Psoas muscle (tissue), 7 donors: ENCODE measurements at regions not wholly inside any gene's neighbourhood (a gene's known extent, or its start where the extent isn't known, plus 50 kb on each side); places are given as distances from the start of the nearest gene placed in this dataset.

Experiments
- ATAC-seq, 4 donors: fragments of 200-7000 bp; cut with Tn5 transposase; one replicate each; pipeline ENCODE4 v1.9.1; 2020; ENCODE audit warnings: moderate library complexity in 3 of 4, mild to moderate bottlenecking in 2 of 4
- DNase-seq, 2 donors: peaks; one replicate each; pipeline ENCODE4 v3.0.0-alpha.2; 2020
- H3K27ac ChIP-seq: fragments of 200-600 bp; one replicate; pipeline ENCODE4 v1.8.0; 2022
- H3K27me3 ChIP-seq, 3 donors: fragments of 200-600 bp in 1 of 3; one replicate each; pipeline versions ENCODE4 v1.6.1 to v1.8.0; 2013 to 2022; ENCODE audit warnings: low read length in 2 of 3, mild to moderate bottlenecking in 2 of 3, moderate library complexity in 1 of 3; ENCODE audit not compliant: insufficient read depth in 3 of 3
- H3K36me3 ChIP-seq, 2 donors: fragments of 200-600 bp in 1 of 2; one replicate each; pipeline versions ENCODE4 v1.6.1 to v1.8.0; 2013 to 2022; ENCODE audit warnings: low read depth in 1 of 2, mild to moderate bottlenecking in 1 of 2, moderate library complexity in 1 of 2; ENCODE audit not compliant: insufficient read depth in 1 of 2
- H3K4me1 ChIP-seq: fragments of 200-600 bp; one replicate; pipeline ENCODE4 v1.8.0; 2022
- H3K4me3 ChIP-seq: fragments of 200-600 bp; one replicate; pipeline ENCODE4 v1.8.0; 2022; ENCODE audit warnings: mild to moderate bottlenecking
- H3K9me3 ChIP-seq: fragments of 200-600 bp; one replicate; pipeline ENCODE4 v1.8.0; 2022
- CTCF ChIP-seq: fragments of 200-600 bp; IDR thresholded peaks from one replicate; pipeline ENCODE4 v1.8.0; 2022; ENCODE audit warnings: antibody characterized with exemption
- WGBS, 3 donors: extraction: QIAGEN DNeasy Blood & Tissue Kit; methylation state at CpG; one replicate each; pipeline versions ENCODE4 v1.1.6 to v1.1.7; 2013; 5-methylcytosine and 5-hydroxymethylcytosine counted together
- intact Hi-C, 2 donors: fragments of 100-400 bp; cut with DNase I; formaldehyde crosslinking; loops; one replicate each; pipeline versions ENCODE4 v1.11.0 to v1.14.2; 2022
- donor health status: healthy with polysubstance abuse.
- donor health status: DM: no; HTN: no; CAD: no; lungs with moderate emphysema.
- donor health status: Bipolar disorder and iron deficiency.
- donor health status: healthy.
- donor health status: DM: yes; HTN: yes; CAD: no.
- donor health status: DM: no; HTN: no; CAD: no.
- donor health status: DM: yes; HTN: yes; CAD: no.

DNA sequence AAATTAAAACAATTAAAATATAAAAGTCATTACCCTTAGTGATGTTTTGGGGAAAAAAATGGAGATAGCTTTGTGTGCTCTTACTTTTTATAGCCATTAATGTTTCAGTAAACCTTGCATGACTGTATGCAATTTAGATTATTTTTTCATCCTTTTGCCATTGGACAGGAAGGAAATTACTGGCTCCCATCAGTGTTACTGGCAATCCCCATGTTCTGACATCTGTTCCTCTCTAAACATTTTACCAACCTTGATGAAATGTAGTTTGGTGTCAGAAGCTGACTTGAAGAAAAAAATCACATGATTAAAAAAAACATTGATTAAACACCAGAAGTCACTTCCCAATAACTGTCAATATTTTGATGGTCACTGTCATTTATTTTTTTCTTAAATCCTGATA lies 52.3 kb upstream of the ZNF536 start:
- H3K9me3 ChIP-seq = no peaks in the 10 kb centered on the region
- no peaks in the 10 kb centered on the region for H3K36me3 ChIP-seq
- TF ChIP-seq CTCF = no peak
- no peak for ATAC-seq
- intact Hi-C loops = no loop called here
- H3K4me1 ChIP-seq = no peaks in the 10 kb centered on the region
- peaks cover 0 to 6% (median 0%) of the 10 kb centered on the region in 3 donors for H3K27me3 ChIP-seq
- no peak overlapping the region for H3K4me3 ChIP-seq
- no peak overlapping the region for H3K27ac ChIP-seq
- no peak for DNase-seq

DNA sequence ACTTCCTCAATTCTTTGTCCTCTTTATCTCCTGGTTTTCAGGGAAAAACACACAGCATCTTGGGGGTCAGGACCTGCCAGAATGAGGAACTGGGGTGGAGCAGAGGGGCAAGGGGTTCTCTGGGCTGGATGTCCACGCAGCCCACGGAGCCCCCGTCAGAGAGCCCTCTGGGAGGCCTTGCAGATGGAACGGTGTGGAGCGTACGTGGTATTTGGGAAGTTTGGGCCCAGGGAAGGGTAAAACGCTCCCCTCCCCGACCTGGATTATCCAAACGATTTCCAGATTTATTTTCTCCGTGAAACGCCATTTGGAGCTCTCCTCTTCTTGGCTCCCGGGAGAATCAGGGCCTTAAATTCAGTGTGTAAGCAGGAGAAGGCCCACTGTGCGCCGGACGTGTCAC lies 51.7 kb upstream of the ZNF536 start:
- intact Hi-C loops = no loop called here
- whole genome bisulfite sequencing, 3 donors = 70% methylated on average over 15 of the region's 15 CpGs

GRCh38 chr19:30320916-30321315 lies 51.3 kb upstream of the ZNF536 start:
- ATAC-seq (no peak), DNase-seq (no peak)
- Histone ChIP-seq H3K36me3 (no peaks in the 10 kb centered on the region), H3K27ac (no peak overlapping the region), H3K9me3 (no peaks in the 10 kb centered on the region), H3K4me1 (no peaks in the 10 kb centered on the region), H3K4me3 (no peak overlapping the region), H3K27me3 (peaks cover 0 to 6% (median 0%) of the 10 kb centered on the region in 3 donors)
- TF ChIP-seq CTCF = no peak
- intact Hi-C loops = no loop called here
- WGBS, 3 donors = 82 to 86% (median 85%) methylated on average over 11 of the region's 11 CpGs

More for the DNA sequence above, 51.7 kb upstream of the ZNF536 start:
- ATAC-seq (no peak), DNase-seq (no peak)
- Histone ChIP-seq H3K4me3 (no peak overlapping the region), H3K9me3 (no peaks in the 10 kb centered on the region), H3K27ac (no peak overlapping the region), H3K4me1 (no peaks in the 10 kb centered on the region), H3K36me3 (no peaks in the 10 kb centered on the region), H3K27me3 (peaks cover 0 to 6% (median 0%) of the 10 kb centered on the region in 3 donors)
- no peak for TF ChIP-seq CTCF
